Effector memory CD8-positive, alpha-beta T cell (primary cell): ENCODE measurements at regions not wholly inside any gene's neighbourhood (a gene's known extent, or its start where the extent isn't known, plus 50 kb on each side); places are given as distances from the start of the nearest gene placed in this dataset.

Experiments used
- ATAC-seq: fragments of 150-1000 bp; cut with Tn5 transposase; replicated peaks from 2 replicates; pipeline ENCODE4 v1.10.0; 2021; ENCODE audit warnings: mild to moderate bottlenecking, moderate library complexity
- DNase-seq, 3 experiments: peaks; one replicate each; pipeline ENCODE4 v3.0.0; 2021
- H3K27ac Mint-ChIP-seq, 2 donors: one replicate each; pipeline ENCODE4 v1.8.0; 2022; ENCODE audit warnings: mild to moderate bottlenecking in 2 of 2, mixed read lengths in 2 of 2, moderate library complexity in 2 of 2
- H3K27me3 Mint-ChIP-seq, 2 donors: one replicate each; pipeline ENCODE4 v1.8.0; 2022; ENCODE audit warnings: mixed read lengths in 2 of 2
- H3K36me3 Mint-ChIP-seq: one replicate; pipeline ENCODE4 v1.8.0; 2022; ENCODE audit warnings: mild to moderate bottlenecking, moderate library complexity, mixed read lengths; ENCODE audit not compliant: insufficient read depth
- H3K4me1 Mint-ChIP-seq, 2 donors: one replicate each; pipeline ENCODE4 v1.8.0; 2022; ENCODE audit warnings: low read depth in 2 of 2, mixed read lengths in 2 of 2
- H3K4me3 Mint-ChIP-seq, 2 donors: one replicate each; pipeline ENCODE4 v1.8.0; 2022; ENCODE audit warnings: mild to moderate bottlenecking in 2 of 2, mixed read lengths in 2 of 2, moderate library complexity in 2 of 2
- H3K9me3 Mint-ChIP-seq, 2 donors: one replicate each; pipeline ENCODE4 v1.8.0; 2022; ENCODE audit warnings: mixed read lengths in 2 of 2

GRCh38 chr12:87074781-87075180 is 818.6 kb upstream of the MGAT4C start:
- DNase-seq (no peak), ATAC-seq (no peak)
- Mint-ChIP-seq H3K4me1 (no peaks in the 10 kb centered on the region), H3K27ac (no peak overlapping the region), H3K36me3 (no peaks in the 10 kb centered on the region), H3K27me3 (no peaks in the 10 kb centered on the region), H3K9me3 (peaks cover 7% of the 10 kb centered on the region in 2 donors), H3K4me3 (no peak overlapping the region)

- Mint-ChIP-seq H3K4me3 (no peak overlapping the region), H3K4me1 (no peaks in the 10 kb centered on the region), H3K9me3 (peaks cover 7 to 14% of the 10 kb centered on the region in 2 donors), H3K27ac (no peak overlapping the region), H3K36me3 (no peaks in the 10 kb centered on the region), H3K27me3 (no peaks in the 10 kb centered on the region)
- ATAC-seq (no peak), DNase-seq (no peak)
These were observed 810.1 kb upstream of the MGAT4C start for GRCh38 chr12:87066326-87066725.

- Mint-ChIP-seq H3K4me1 (no peaks in the 10 kb centered on the region), H3K27ac (no peak overlapping the region), H3K9me3 (peaks cover 1 to 5% of the 10 kb centered on the region in 2 donors), H3K36me3 (peaks cover 3% of the 10 kb centered on the region), H3K4me3 (no peak overlapping the region), H3K27me3 (no peaks in the 10 kb centered on the region)
- no peak for DNase-seq
- no peak for ATAC-seq
These were observed 803.0 kb upstream of the MGAT4C start for GRCh38 chr12:87059231-87059630.

GRCh38 chr12:87054226-87054625 is 798.0 kb upstream of the MGAT4C start:
- ATAC-seq (no peak), DNase-seq (no peak)
- Mint-ChIP-seq H3K36me3 (peaks cover 3% of the 10 kb centered on the region), H3K27ac (no peak overlapping the region), H3K4me1 (no peaks in the 10 kb centered on the region), H3K9me3 (no peaks in the 10 kb centered on the region), H3K27me3 (no peaks in the 10 kb centered on the region), H3K4me3 (no peak overlapping the region)

GRCh38 chr12:87051621-87052020 is 795.4 kb upstream of the MGAT4C start:
- Mint-ChIP-seq H3K36me3 (peaks cover 3% of the 10 kb centered on the region), H3K4me3 (no peak overlapping the region), H3K9me3 (no peaks in the 10 kb centered on the region), H3K27me3 (no peaks in the 10 kb centered on the region), H3K4me1 (no peaks in the 10 kb centered on the region), H3K27ac (no peak overlapping the region)
- DNase-seq (no peak), ATAC-seq (no peak)

GRCh38 chr12:87047691-87048090 is 791.5 kb upstream of the MGAT4C start:
- H3K4me3 Mint-ChIP-seq = no peak overlapping the region
- H3K27me3 Mint-ChIP-seq = no peaks in the 10 kb centered on the region
- no peak overlapping the region for H3K27ac Mint-ChIP-seq
- DNase-seq (no peak), ATAC-seq (no peak)
- peaks cover 4 to 6% of the 10 kb centered on the region in 2 donors for H3K9me3 Mint-ChIP-seq
- H3K36me3 Mint-ChIP-seq = no peaks in the 10 kb centered on the region
- no peaks in the 10 kb centered on the region for H3K4me1 Mint-ChIP-seq

- Mint-ChIP-seq H3K36me3 (no peaks in the 10 kb centered on the region), H3K4me3 (no peak overlapping the region), H3K27me3 (no peaks in the 10 kb centered on the region), H3K27ac (no peak overlapping the region), H3K4me1 (no peaks in the 10 kb centered on the region), H3K9me3 (peaks cover 9 to 13% of the 10 kb centered on the region in 2 donors)
- DNase-seq (no peak), ATAC-seq (no peak)
These were observed 783.3 kb upstream of the MGAT4C start for GRCh38 chr12:87039536-87039935.

- H3K9me3 Mint-ChIP-seq = peaks cover 9 to 27% of the 10 kb centered on the region in 2 donors
- no peaks in the 10 kb centered on the region for H3K36me3 Mint-ChIP-seq
- no peaks in the 10 kb centered on the region for H3K4me1 Mint-ChIP-seq
- no peak overlapping the region for H3K4me3 Mint-ChIP-seq
- no peaks in the 10 kb centered on the region for H3K27me3 Mint-ChIP-seq
- ATAC-seq = no peak
- no peak for DNase-seq
- H3K27ac Mint-ChIP-seq = no peak overlapping the region
These were observed 781.9 kb upstream of the MGAT4C start for GRCh38 chr12:87038098-87038497.

GRCh38 chr12:87025976-87026375 is 769.8 kb upstream of the MGAT4C start:
- H3K4me3 Mint-ChIP-seq = no peak overlapping the region
- no peaks in the 10 kb centered on the region for H3K36me3 Mint-ChIP-seq
- no peak for ATAC-seq
- H3K4me1 Mint-ChIP-seq = no peaks in the 10 kb centered on the region
- H3K27ac Mint-ChIP-seq = no peak overlapping the region
- no peak for DNase-seq
- no peaks in the 10 kb centered on the region for H3K27me3 Mint-ChIP-seq
- H3K9me3 Mint-ChIP-seq = peaks cover 14% of the 10 kb centered on the region in 2 donors

GRCh38 chr12:87021400-87021799 is 765.2 kb upstream of the MGAT4C start:
- peaks cover 12 to 15% of the 10 kb centered on the region in 2 donors for H3K9me3 Mint-ChIP-seq
- no peak overlapping the region for H3K27ac Mint-ChIP-seq
- H3K4me1 Mint-ChIP-seq = no peaks in the 10 kb centered on the region
- H3K36me3 Mint-ChIP-seq = no peaks in the 10 kb centered on the region
- ATAC-seq = no peak
- H3K27me3 Mint-ChIP-seq = no peaks in the 10 kb centered on the region
- no peak overlapping the region for H3K4me3 Mint-ChIP-seq
- no peak for DNase-seq

GRCh38 chr12:87020071-87020470 is 763.9 kb upstream of the MGAT4C start:
- Mint-ChIP-seq H3K27me3 (no peaks in the 10 kb centered on the region), H3K4me1 (no peaks in the 10 kb centered on the region), H3K9me3 (peaks cover 9 to 19% of the 10 kb centered on the region in 2 donors), H3K27ac (no peak overlapping the region), H3K36me3 (no peaks in the 10 kb centered on the region), H3K4me3 (no peak overlapping the region)
- no peak for ATAC-seq
- no peak for DNase-seq

- H3K27me3 Mint-ChIP-seq = no peaks in the 10 kb centered on the region
- H3K27ac Mint-ChIP-seq = no peak overlapping the region
- DNase-seq (no peak), ATAC-seq (no peak)
- no peaks in the 10 kb centered on the region for H3K36me3 Mint-ChIP-seq
- peaks cover 7 to 12% of the 10 kb centered on the region in 2 donors for H3K9me3 Mint-ChIP-seq
- H3K4me3 Mint-ChIP-seq = no peak overlapping the region
- no peaks in the 10 kb centered on the region for H3K4me1 Mint-ChIP-seq
These were observed 759.2 kb upstream of the MGAT4C start for GRCh38 chr12:87015352-87015751.

GRCh38 chr12:87008785-87009384 is 752.7 kb upstream of the MGAT4C start:
- peaks cover 0 to 7% of the 10 kb centered on the region in 2 donors for H3K9me3 Mint-ChIP-seq
- H3K4me1 Mint-ChIP-seq = no peaks in the 10 kb centered on the region
- H3K27me3 Mint-ChIP-seq = no peaks in the 10 kb centered on the region
- ATAC-seq (no peak), DNase-seq (no peak)
- no peak overlapping the region for H3K4me3 Mint-ChIP-seq
- H3K27ac Mint-ChIP-seq = no peak overlapping the region
- no peaks in the 10 kb centered on the region for H3K36me3 Mint-ChIP-seq

- H3K27ac Mint-ChIP-seq = no peak overlapping the region
- no peaks in the 10 kb centered on the region for H3K27me3 Mint-ChIP-seq
- no peaks in the 10 kb centered on the region for H3K4me1 Mint-ChIP-seq
- peaks cover 0 to 7% of the 10 kb centered on the region in 2 donors for H3K9me3 Mint-ChIP-seq
- no peak overlapping the region for H3K4me3 Mint-ChIP-seq
- no peaks in the 10 kb centered on the region for H3K36me3 Mint-ChIP-seq
- ATAC-seq = no peak
- DNase-seq = no peak
These were observed 744.9 kb upstream of the MGAT4C start for GRCh38 chr12:87001102-87001501.

GRCh38 chr12:86985298-86985697 is 729.1 kb upstream of the MGAT4C start:
- no peak overlapping the region for H3K27ac Mint-ChIP-seq
- no peak overlapping the region for H3K4me3 Mint-ChIP-seq
- H3K27me3 Mint-ChIP-seq = no peaks in the 10 kb centered on the region
- no peak for ATAC-seq
- peaks cover 0 to 5% of the 10 kb centered on the region in 2 donors for H3K9me3 Mint-ChIP-seq
- no peaks in the 10 kb centered on the region for H3K36me3 Mint-ChIP-seq
- H3K4me1 Mint-ChIP-seq = no peaks in the 10 kb centered on the region
- DNase-seq = no peak
